MM.1S (cell line): ENCODE measurements at regions not wholly inside any gene's neighbourhood (a gene's known extent, or its start where the extent isn't known, plus 50 kb on each side); places are given as distances from the start of the nearest gene placed in this dataset.

ENCODE experiments used
- EZH2phosphoT487 ChIP-seq: fragments of 300-600 bp; sonication (generic); IDR thresholded peaks from 2 replicates; pipeline ENCODE4 v1.6.1; 2018; ENCODE audit warnings: antibody characterized with exemption, low read length
- TF ChIP-seq, protein P1 (sequence below): fragments of 300-600 bp; sonication (generic); IDR thresholded peaks from 2 replicates; pipeline ENCODE4 v1.5.1; 2016; ENCODE audit warnings: antibody characterized with exemption, low read length, mixed read lengths

DNA sequence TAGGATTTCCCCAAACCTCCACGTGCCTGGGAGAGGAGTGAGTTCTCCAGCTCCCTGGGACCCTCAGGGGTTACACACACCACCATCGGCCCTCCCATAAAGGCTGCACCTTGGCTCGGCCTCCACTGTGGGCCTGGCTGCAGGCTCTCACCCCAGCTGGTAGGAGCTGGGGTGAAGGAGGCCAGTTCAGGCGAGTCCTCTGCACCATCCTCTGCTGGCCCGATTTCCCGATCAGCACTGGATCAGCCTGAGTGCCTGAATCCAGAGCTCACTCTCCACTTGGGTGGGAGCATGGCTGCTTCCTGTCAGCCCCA is 115.1 kb upstream of the RET start:
- TF ChIP-seq, protein P1, sequence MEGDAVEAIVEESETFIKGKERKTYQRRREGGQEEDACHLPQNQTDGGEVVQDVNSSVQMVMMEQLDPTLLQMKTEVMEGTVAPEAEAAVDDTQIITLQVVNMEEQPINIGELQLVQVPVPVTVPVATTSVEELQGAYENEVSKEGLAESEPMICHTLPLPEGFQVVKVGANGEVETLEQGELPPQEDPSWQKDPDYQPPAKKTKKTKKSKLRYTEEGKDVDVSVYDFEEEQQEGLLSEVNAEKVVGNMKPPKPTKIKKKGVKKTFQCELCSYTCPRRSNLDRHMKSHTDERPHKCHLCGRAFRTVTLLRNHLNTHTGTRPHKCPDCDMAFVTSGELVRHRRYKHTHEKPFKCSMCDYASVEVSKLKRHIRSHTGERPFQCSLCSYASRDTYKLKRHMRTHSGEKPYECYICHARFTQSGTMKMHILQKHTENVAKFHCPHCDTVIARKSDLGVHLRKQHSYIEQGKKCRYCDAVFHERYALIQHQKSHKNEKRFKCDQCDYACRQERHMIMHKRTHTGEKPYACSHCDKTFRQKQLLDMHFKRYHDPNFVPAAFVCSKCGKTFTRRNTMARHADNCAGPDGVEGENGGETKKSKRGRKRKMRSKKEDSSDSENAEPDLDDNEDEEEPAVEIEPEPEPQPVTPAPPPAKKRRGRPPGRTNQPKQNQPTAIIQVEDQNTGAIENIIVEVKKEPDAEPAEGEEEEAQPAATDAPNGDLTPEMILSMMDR, result no peak
- no peak for TF ChIP-seq EZH2phosphoT487
